ENCODE measurements at regions not wholly inside any gene's neighbourhood (a gene's known extent, or its start where the extent isn't known, plus 50 kb on each side); places are given as distances from the start of the nearest gene placed in this dataset.
A peak's percentile ranks its signal among the peaks of the same experiment; 100 is the strongest.
"Not testable (repeated sequence)": the region's sequence is repeated elsewhere in the genome, so short reads cannot be mapped to it uniquely, and the experiment has no call there.

GRCh38 chr6:48959251-48960060 lies 503.6 kb downstream of the MMUT start:
- no peak for DNase-seq (ENCODE audit: low spot score)
- intact Hi-C loops (cut with DNase I) = no loop called here

GRCh38 chr6:48957781-48958180 lies 505.3 kb downstream of the MMUT start:
- no peak for DNase-seq (ENCODE audit: low spot score)
- intact Hi-C loops (cut with DNase I) = no loop called here

- no peak for DNase-seq (ENCODE audit: low spot score)
- intact Hi-C loops (cut with DNase I) = no loop called here
These were observed 511.1 kb downstream of the MMUT start for GRCh38 chr6:48951917-48952316.

- not testable (repeated sequence) for DNase-seq (ENCODE audit: low spot score)
- intact Hi-C loops (cut with DNase I) = loop anchor here in 1 of 2 donors (10.0 kb wide), 1 partner anchor 99 kb away; no protein-coding TSS in a partner anchor
These were observed 518.8 kb downstream of the MMUT start for GRCh38 chr6:48944276-48944675.

- DNase-seq (ENCODE audit: low spot score) = no peak
- intact Hi-C loops (cut with DNase I) = no loop called here
These were observed 529.9 kb downstream of the MMUT start for GRCh38 chr6:48933136-48933535.

GRCh38 chr6:48928937-48929336 lies 534.1 kb downstream of the MMUT start:
- DNase-seq (ENCODE audit: low spot score) = no peak
- intact Hi-C loops (cut with DNase I) = no loop called here

GRCh38 chr6:48922837-48923236 lies 540.2 kb downstream of the MMUT start:
- intact Hi-C loops (cut with DNase I) = no loop called here
- DNase-seq (ENCODE audit: low spot score) = no peak

GRCh38 chr6:48919555-48919954 lies 543.5 kb downstream of the MMUT start:
- intact Hi-C loops (cut with DNase I) = no loop called here
- peak; percentile 46 for DNase-seq (ENCODE audit: low spot score)

GRCh38 chr6:48917233-48917632 lies 545.8 kb downstream of the MMUT start:
- intact Hi-C loops (cut with DNase I) = no loop called here
- DNase-seq (ENCODE audit: low spot score) = no peak

- no peak for DNase-seq (ENCODE audit: low spot score)
- intact Hi-C loops (cut with DNase I) = no loop called here
These were observed 546.4 kb downstream of the MMUT start for GRCh38 chr6:48916607-48917006.

- intact Hi-C loops (cut with DNase I) = no loop called here
- no peak for DNase-seq (ENCODE audit: low spot score)
These were observed 547.5 kb downstream of the MMUT start for GRCh38 chr6:48915591-48915990.

- no peak for DNase-seq (ENCODE audit: low spot score)
- intact Hi-C loops (cut with DNase I) = no loop called here
These were observed 550.5 kb downstream of the MMUT start for GRCh38 chr6:48912503-48912902.

- DNase-seq (ENCODE audit: low spot score) = no peak
- intact Hi-C loops (cut with DNase I) = no loop called here
These were observed 558.2 kb downstream of the MMUT start for GRCh38 chr6:48904809-48905208.

GRCh38 chr6:48894469-48894868 lies 568.6 kb downstream of the MMUT start:
- intact Hi-C loops (cut with DNase I) = no loop called here
- no peak for DNase-seq (ENCODE audit: low spot score)

- DNase-seq (ENCODE audit: low spot score) = no peak
These were observed 570.0 kb downstream of the MMUT start for GRCh38 chr6:48893048-48893447.

GRCh38 chr6:48891308-48891707 lies 571.7 kb downstream of the MMUT start:
- intact Hi-C loops (cut with DNase I) = no loop called here
- no peak for DNase-seq (ENCODE audit: low spot score)

More at GRCh38 chr6:48893048-48893447, 570.0 kb downstream of the MMUT start:
- intact Hi-C loops (cut with DNase I) = no loop called here

- intact Hi-C loops (cut with DNase I) = no loop called here
- DNase-seq (ENCODE audit: low spot score) = no peak
These were observed 573.6 kb downstream of the MMUT start for GRCh38 chr6:48889429-48889828.

- DNase-seq (ENCODE audit: low spot score) = no peak
- intact Hi-C loops (cut with DNase I) = no loop called here
These were observed 579.9 kb downstream of the MMUT start for GRCh38 chr6:48883116-48883515.

GRCh38 chr6:48881551-48881950 lies 581.5 kb downstream of the MMUT start:
- no peak for DNase-seq (ENCODE audit: low spot score)
- intact Hi-C loops (cut with DNase I) = no loop called here

- no peak for DNase-seq (ENCODE audit: low spot score)
- intact Hi-C loops (cut with DNase I) = no loop called here
These were observed 593.5 kb downstream of the MMUT start for GRCh38 chr6:48869595-48869994.

- intact Hi-C loops (cut with DNase I) = no loop called here
- no peak for DNase-seq (ENCODE audit: low spot score)
These were observed 596.4 kb downstream of the MMUT start for GRCh38 chr6:48866682-48867081.
